Kidney (tissue), 13 donors: ENCODE measurements at regions not wholly inside any gene's neighbourhood (a gene's known extent, or its start where the extent isn't known, plus 50 kb on each side); places are given as distances from the start of the nearest gene placed in this dataset.

Experiments used
- DNase-seq, 5 donors: peaks; one replicate each; pipeline ENCODE4 v3.0.0-alpha.2; 2013 to 2020
- FAIRE-seq: peaks from 2 replicates; lab custom pipeline; 2012; peaks lifted over from hg19 to GRCh38; lab: Jason Lieb, UNC
- H3K27ac ChIP-seq, 2 donors: one replicate each; pipeline ENCODE4 v1.7.0; 2013; ENCODE audit warnings: low read depth in 2 of 2, low read length in 2 of 2, inconsistent platforms in 1 of 2
- H3K27me3 ChIP-seq: one replicate; pipeline ENCODE4 v1.7.1; 2013; ENCODE audit warnings: low read length, inconsistent platforms; ENCODE audit not compliant: control insufficient read depth, insufficient read depth
- H3K36me3 ChIP-seq, 3 donors: one replicate each; pipeline versions ENCODE4 v1.7.0 to v1.7.1; 2013; ENCODE audit warnings: low read length in 3 of 3, control low read depth in 1 of 3, inconsistent platforms in 1 of 3; ENCODE audit not compliant: insufficient read depth in 3 of 3, control insufficient read depth in 2 of 3
- H3K4me1 ChIP-seq, 3 donors: one replicate each; pipeline versions ENCODE4 v1.7.0 to v1.7.1; 2013; ENCODE audit warnings: low read length in 3 of 3, inconsistent platforms in 1 of 3, low read depth in 1 of 3; ENCODE audit not compliant: control insufficient read depth in 2 of 3, insufficient read depth in 2 of 3
- H3K4me3 ChIP-seq, 3 donors: one replicate each; pipeline versions ENCODE4 v1.7.0 to v1.8.1; 2013; ENCODE audit warnings: low read length in 3 of 3, control low read depth in 1 of 3, inconsistent platforms in 1 of 3
- H3K9ac ChIP-seq, 3 donors: one replicate each; pipeline versions ENCODE4 v1.7.0 to v1.7.1; 2013; ENCODE audit warnings: low read length in 3 of 3, control low read depth in 1 of 3, inconsistent platforms in 1 of 3
- H3K9me3 ChIP-seq, 3 donors: one replicate each; pipeline versions ENCODE4 v1.7.0 to v1.7.1; 2013; ENCODE audit warnings: low read length in 3 of 3, control low read depth in 1 of 3, inconsistent platforms in 1 of 3; ENCODE audit not compliant: control insufficient read depth in 2 of 3, insufficient read depth in 1 of 3
- intact Hi-C: fragments of 100-400 bp; cut with DNase I; formaldehyde crosslinking; loops from one replicate; pipeline ENCODE4 v1.11.1; 2022
- TF ChIP-seq, protein P1 (sequence below): IDR thresholded peaks from 3 replicates; pipeline ENCODE4 v1.5.1; 2012; ENCODE audit warnings: mild to moderate bottlenecking, moderate library complexity, borderline replicate concordance; ENCODE audit not compliant: insufficient read depth; ENCODE audit errors: extremely low read depth
- donor health status: control.
- donor health status: control.
- donor health status: control.
- donor health status: control.
- donor health status: control.
- donor health status: DM: yes; HTN: yes; CAD: no.
- donor health status: Normal renal cell carcinoma (clear cell type).

DNA sequence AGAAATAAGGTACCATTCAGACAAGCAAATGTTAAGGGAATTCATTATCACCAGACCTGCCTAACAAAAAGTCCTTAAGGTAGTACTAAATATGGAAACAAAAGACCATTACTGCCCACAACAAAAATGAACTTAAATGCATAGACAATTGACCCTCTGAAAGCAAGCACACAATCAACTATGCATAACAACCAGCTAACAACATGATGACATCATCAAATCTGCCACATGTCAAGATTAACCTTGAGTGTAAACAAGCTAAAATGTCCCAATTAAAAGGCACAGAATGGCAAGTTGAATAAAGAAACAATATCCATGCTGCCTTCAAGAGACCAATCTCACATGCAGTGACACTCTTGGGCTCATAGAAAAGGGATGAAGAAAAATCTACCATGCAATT is 160.7 kb upstream of the CPXCR1 start:
- H3K4me1 ChIP-seq = no peaks in the 10 kb centered on the region
- DNase-seq = no peak
- H3K27me3 ChIP-seq = no peaks in the 10 kb centered on the region
- no peak for FAIRE-seq
- intact Hi-C loops = no loop called here
- H3K9ac ChIP-seq = no peak overlapping the region
- H3K4me3 ChIP-seq = no peak overlapping the region
- no peaks in the 10 kb centered on the region for H3K9me3 ChIP-seq
- no peaks in the 10 kb centered on the region for H3K36me3 ChIP-seq
- no peak overlapping the region for H3K27ac ChIP-seq
- TF ChIP-seq, protein P1, sequence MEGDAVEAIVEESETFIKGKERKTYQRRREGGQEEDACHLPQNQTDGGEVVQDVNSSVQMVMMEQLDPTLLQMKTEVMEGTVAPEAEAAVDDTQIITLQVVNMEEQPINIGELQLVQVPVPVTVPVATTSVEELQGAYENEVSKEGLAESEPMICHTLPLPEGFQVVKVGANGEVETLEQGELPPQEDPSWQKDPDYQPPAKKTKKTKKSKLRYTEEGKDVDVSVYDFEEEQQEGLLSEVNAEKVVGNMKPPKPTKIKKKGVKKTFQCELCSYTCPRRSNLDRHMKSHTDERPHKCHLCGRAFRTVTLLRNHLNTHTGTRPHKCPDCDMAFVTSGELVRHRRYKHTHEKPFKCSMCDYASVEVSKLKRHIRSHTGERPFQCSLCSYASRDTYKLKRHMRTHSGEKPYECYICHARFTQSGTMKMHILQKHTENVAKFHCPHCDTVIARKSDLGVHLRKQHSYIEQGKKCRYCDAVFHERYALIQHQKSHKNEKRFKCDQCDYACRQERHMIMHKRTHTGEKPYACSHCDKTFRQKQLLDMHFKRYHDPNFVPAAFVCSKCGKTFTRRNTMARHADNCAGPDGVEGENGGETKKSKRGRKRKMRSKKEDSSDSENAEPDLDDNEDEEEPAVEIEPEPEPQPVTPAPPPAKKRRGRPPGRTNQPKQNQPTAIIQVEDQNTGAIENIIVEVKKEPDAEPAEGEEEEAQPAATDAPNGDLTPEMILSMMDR = no peak

DNA sequence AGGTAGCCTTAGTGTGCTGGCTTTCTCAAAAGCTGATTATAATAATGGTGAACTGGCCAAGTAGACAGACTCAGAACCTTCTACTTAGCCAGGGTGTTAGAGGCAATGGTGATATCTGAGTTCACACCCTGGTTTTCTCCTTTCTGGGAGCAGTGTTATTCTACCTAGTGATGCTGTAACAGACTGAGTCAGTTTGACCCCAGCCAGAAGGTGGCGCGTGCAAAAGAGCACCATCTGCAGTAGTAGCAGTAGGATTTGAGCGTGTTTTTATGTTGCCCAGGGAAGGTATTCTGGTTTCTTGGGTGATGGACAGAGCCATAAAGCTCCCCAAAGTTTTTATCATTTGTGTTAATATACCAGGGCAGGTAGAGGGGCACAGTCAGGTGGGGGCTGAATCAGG is 143.8 kb upstream of the CPXCR1 start:
- FAIRE-seq = no peak
- Histone ChIP-seq H3K4me3 (no peak overlapping the region), H3K9me3 (no peaks in the 10 kb centered on the region), H3K36me3 (no peaks in the 10 kb centered on the region), H3K9ac (no peak overlapping the region), H3K4me1 (no peaks in the 10 kb centered on the region), H3K27ac (no peak overlapping the region), H3K27me3 (no peaks in the 10 kb centered on the region)
- intact Hi-C loops = no loop called here
- DNase-seq = no peak
- TF ChIP-seq, protein P1 = no peak

- no peaks in the 10 kb centered on the region for H3K9me3 ChIP-seq
- H3K36me3 ChIP-seq = no peaks in the 10 kb centered on the region
- intact Hi-C loops = no loop called here
- H3K4me1 ChIP-seq = no peaks in the 10 kb centered on the region
- H3K9ac ChIP-seq = no peak overlapping the region
- H3K4me3 ChIP-seq = no peak overlapping the region
- FAIRE-seq = no peak
- TF ChIP-seq, protein P1 = no peak
- no peak overlapping the region for H3K27ac ChIP-seq
- H3K27me3 ChIP-seq = no peaks in the 10 kb centered on the region
- DNase-seq = peak in 3 of 5 donors; percentile 46 to 77 (median 54)
Measured at GRCh38 chrX:88604433-88605221, 142.4 kb upstream of the CPXCR1 start.
